Caco-2 (cell line): ENCODE measurements at regions not wholly inside any gene's neighbourhood (a gene's known extent, or its start where the extent isn't known, plus 50 kb on each side); places are given as distances from the start of the nearest gene placed in this dataset.

Experiments
- BruUV-seq: library from RNA; stranded (reverse); fragments of 400-500 nt; replicated peaks from 2 replicates; lab custom pipeline; 2021; lab: Mats Ljungman, UMichigan
- CTCF ChIA-PET: fragments of 300-600 bp; sonication (Branson Sonifier 250); formaldehyde crosslinking; loops from one replicate; lab custom pipeline; 2022; ENCODE audit warnings: antibody characterized with exemption; lab: Charles Lee
- POLR2A ChIA-PET: fragments of 300-600 bp; sonication (Branson Sonifier 250); formaldehyde crosslinking; loops from one replicate; lab custom pipeline; 2022; ENCODE audit warnings: antibody characterized with exemption; lab: Charles Lee
- DNase-seq, 2 experiments: peaks; one replicate each; pipeline versions ENCODE4 v3.0.0 to v3.0.0-alpha.2; 2020 to 2022
- H3K27me3 ChIP-seq: replicated peaks from 2 replicates; pipeline ENCODE4 v1.6.0; 2011; ENCODE audit warnings: low read length; ENCODE audit not compliant: control insufficient read depth, insufficient read depth
- H3K36me3 ChIP-seq: 2 replicates; pipeline ENCODE4 v1.5.1; 2011; ENCODE audit warnings: low read length; ENCODE audit not compliant: control insufficient read depth, insufficient read depth
- H3K4me1 ChIP-seq: fragments of 250-450 bp; sonication (Bioruptor Pico); 2 replicates; pipeline ENCODE4 v1.5.1; 2020; ENCODE audit warnings: mild to moderate bottlenecking
- H3K4me3 ChIP-seq: 2 replicates; pipeline ENCODE4 v1.5.1; 2011; ENCODE audit warnings: low read depth, mild to moderate bottlenecking, control low read depth, low read length
- H3K9me3 ChIP-seq: fragments of 250-450 bp; sonication (Bioruptor Pico); 2 replicates; pipeline ENCODE4 v1.5.1; 2020; ENCODE audit warnings: mild to moderate bottlenecking, moderate library complexity
- H3K27ac Mint-ChIP-seq: one replicate; pipeline ENCODE4 v1.8.0; 2022; ENCODE audit warnings: mixed read lengths; ENCODE audit not compliant: unreplicated experiment
- H3K27me3 Mint-ChIP-seq: one replicate; pipeline ENCODE4 v1.8.0; 2022; ENCODE audit warnings: mixed read lengths; ENCODE audit not compliant: insufficient read depth, unreplicated experiment
- H3K36me3 Mint-ChIP-seq: one replicate; pipeline ENCODE4 v1.8.0; 2022; ENCODE audit warnings: mild to moderate bottlenecking, mixed read lengths; ENCODE audit not compliant: insufficient read depth, unreplicated experiment
- H3K4me1 Mint-ChIP-seq: one replicate; pipeline ENCODE4 v1.8.0; 2022; ENCODE audit warnings: low read depth, mixed read lengths; ENCODE audit not compliant: unreplicated experiment
- H3K4me3 Mint-ChIP-seq: one replicate; pipeline ENCODE4 v1.8.0; 2022; ENCODE audit warnings: mild to moderate bottlenecking, moderate library complexity, mixed read lengths; ENCODE audit not compliant: unreplicated experiment
- H3K9me3 Mint-ChIP-seq: one replicate; pipeline ENCODE4 v1.8.0; 2022; ENCODE audit warnings: mixed read lengths; ENCODE audit not compliant: unreplicated experiment
- CTCF ChIP-seq, 2 experiments: fragments of 200-600 bp in 1 of 2; IDR thresholded peaks; 1 replicate in 1 of 2; 2 replicates in 1 of 2; pipeline versions ENCODE4 v1.5.1 to v1.8.0; 2011 to 2022; ENCODE audit warnings: antibody characterized with exemption in 1 of 2, control low read depth in 1 of 2, inconsistent platforms in 1 of 2, low read depth in 1 of 2, low read length in 1 of 2, mild to moderate bottlenecking in 1 of 2, moderate library complexity in 1 of 2; ENCODE audit not compliant: insufficient read depth in 1 of 2, severe bottlenecking in 1 of 2, unreplicated experiment in 1 of 2
- intact Hi-C: fragments of 100-400 bp; cut with micrococcal nuclease; formaldehyde crosslinking; loops from one replicate; pipeline ENCODE4 v1.10.0; 2022; ENCODE audit not compliant: unreplicated experiment

GRCh38 chr14:56896922-56897321 is 86.6 kb upstream of the OTX2 start:
- H3K27ac Mint-ChIP-seq: no peak overlapping the region
- intact Hi-C loops: no loop called here
- ChIA-PET CTCF (interaction anchor here (0.7 kb wide), 1 partner anchor 321 kb away, joined by 3 read pairs; no protein-coding TSS in a partner anchor), POLR2A (no interaction called here)
- no peaks in the 10 kb centered on the region for H3K9me3 Mint-ChIP-seq
- no peak overlapping the region for H3K4me3 Mint-ChIP-seq
- TF ChIP-seq CTCF (IDR thresholded peaks at IDR 0.05; ENCODE audit: insufficient read depth in 1 of 2, low read depth in 1 of 2, low read length in 1 of 2, severe bottlenecking in 1 of 2, unreplicated experiment in 1 of 2): no peak
- Histone ChIP-seq H3K4me3 (no peak overlapping the region), H3K4me1 (no peaks in the 10 kb centered on the region), H3K27me3 (no peaks in the 10 kb centered on the region), H3K9me3 (no peaks in the 10 kb centered on the region), H3K36me3 (no peaks in the 10 kb centered on the region)
- no TSS peak for BruUV-seq
- no peaks in the 10 kb centered on the region for H3K4me1 Mint-ChIP-seq
- peaks cover 4% of the 10 kb centered on the region for H3K27me3 Mint-ChIP-seq
- no peak for DNase-seq
- no peaks in the 10 kb centered on the region for H3K36me3 Mint-ChIP-seq

GRCh38 chr14:56896231-56896630 is 86.0 kb upstream of the OTX2 start:
- DNase-seq: no peak
- H3K36me3 ChIP-seq: no peaks in the 10 kb centered on the region
- ChIA-PET POLR2A (no interaction called here), CTCF (no interaction called here)
- H3K36me3 Mint-ChIP-seq: no peaks in the 10 kb centered on the region
- no peak overlapping the region for H3K4me3 Mint-ChIP-seq
- no peaks in the 10 kb centered on the region for H3K9me3 Mint-ChIP-seq
- no peaks in the 10 kb centered on the region for H3K4me1 Mint-ChIP-seq
- H3K27ac Mint-ChIP-seq: no peak overlapping the region
- intact Hi-C loops: no loop called here
- no TSS peak for BruUV-seq
- no peaks in the 10 kb centered on the region for H3K9me3 ChIP-seq
- TF ChIP-seq CTCF (IDR thresholded peaks at IDR 0.05; ENCODE audit: insufficient read depth in 1 of 2, low read depth in 1 of 2, low read length in 1 of 2, severe bottlenecking in 1 of 2, unreplicated experiment in 1 of 2): no peak
- peaks cover 4% of the 10 kb centered on the region for H3K27me3 Mint-ChIP-seq
- no peak overlapping the region for H3K4me3 ChIP-seq
- no peaks in the 10 kb centered on the region for H3K4me1 ChIP-seq
- H3K27me3 ChIP-seq: no peaks in the 10 kb centered on the region

GRCh38 chr14:56895154-56895553 is 84.9 kb upstream of the OTX2 start:
- ChIA-PET POLR2A (no interaction called here), CTCF (interaction anchor here (0.6 kb wide), 1 partner anchor 175 kb away, joined by 6 read pairs; no protein-coding TSS in a partner anchor)
- H3K36me3 ChIP-seq: no peaks in the 10 kb centered on the region
- no peak for TF ChIP-seq CTCF (IDR thresholded peaks at IDR 0.05; ENCODE audit: insufficient read depth in 1 of 2, low read depth in 1 of 2, low read length in 1 of 2, severe bottlenecking in 1 of 2, unreplicated experiment in 1 of 2)
- no peak overlapping the region for H3K4me3 ChIP-seq
- no peaks in the 10 kb centered on the region for H3K27me3 ChIP-seq
- H3K4me1 Mint-ChIP-seq: no peaks in the 10 kb centered on the region
- peaks cover 4% of the 10 kb centered on the region for H3K27me3 Mint-ChIP-seq
- no peaks in the 10 kb centered on the region for H3K36me3 Mint-ChIP-seq
- H3K4me3 Mint-ChIP-seq: no peak overlapping the region
- no peak overlapping the region for H3K27ac Mint-ChIP-seq
- DNase-seq: no peak
- no peaks in the 10 kb centered on the region for H3K9me3 ChIP-seq
- no TSS peak for BruUV-seq
- H3K4me1 ChIP-seq: no peaks in the 10 kb centered on the region
- intact Hi-C loops: no loop called here
- H3K9me3 Mint-ChIP-seq: no peaks in the 10 kb centered on the region
